NCI-H446 (cell line): ENCODE measurements at regions not wholly inside any gene's neighbourhood (a gene's known extent, or its start where the extent isn't known, plus 50 kb on each side); places are given as distances from the start of the nearest gene placed in this dataset.
A peak's percentile ranks its signal among the peaks of the same experiment; 100 is the strongest.

ENCODE experiments used
- DNase-seq, 2 experiments: peaks; one replicate each; lab custom pipeline; 2025; lab: John Stamatoyannopoulos, UW

DNA sequence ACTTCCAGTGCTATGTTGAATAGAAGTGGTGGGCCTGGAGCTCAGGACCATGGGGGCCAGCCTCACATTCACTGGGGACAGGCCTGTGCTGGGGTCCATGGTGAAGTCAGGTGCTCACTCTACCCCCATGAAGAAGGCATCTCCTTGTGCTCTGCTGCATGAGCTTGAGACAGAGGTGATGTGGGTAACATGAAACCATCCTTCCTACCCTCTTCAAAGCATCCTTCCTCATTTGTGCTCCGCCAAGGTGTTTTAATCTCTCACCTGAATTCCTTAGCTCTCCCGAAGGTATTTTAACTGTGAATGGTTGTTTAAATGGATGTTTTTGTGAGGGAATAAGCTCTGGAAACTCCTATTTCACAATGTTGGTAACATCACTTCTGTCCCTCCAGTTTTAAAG is 209.6 kb upstream of the PCSK2 start:
- no peak for DNase-seq

DNA sequence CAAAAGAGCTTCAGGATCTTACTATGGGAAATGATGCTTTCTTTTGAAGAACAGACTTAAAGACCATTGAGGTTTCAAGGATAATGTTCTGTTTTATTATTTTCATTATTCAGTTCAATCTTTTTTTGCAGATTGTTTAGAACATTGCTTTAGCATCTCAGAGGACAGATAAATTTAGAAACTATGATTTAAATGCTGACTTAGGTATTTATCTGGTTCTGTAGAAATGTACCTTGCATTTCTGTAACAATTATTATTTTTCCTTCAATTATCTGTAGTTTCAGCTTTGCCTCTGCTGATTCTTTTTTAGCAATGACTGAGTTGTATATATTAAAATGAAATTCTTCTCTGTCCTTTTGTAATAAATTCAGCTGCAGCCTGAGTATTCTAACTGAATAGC is 205.4 kb upstream of the PCSK2 start:
- no peak for DNase-seq

DNA sequence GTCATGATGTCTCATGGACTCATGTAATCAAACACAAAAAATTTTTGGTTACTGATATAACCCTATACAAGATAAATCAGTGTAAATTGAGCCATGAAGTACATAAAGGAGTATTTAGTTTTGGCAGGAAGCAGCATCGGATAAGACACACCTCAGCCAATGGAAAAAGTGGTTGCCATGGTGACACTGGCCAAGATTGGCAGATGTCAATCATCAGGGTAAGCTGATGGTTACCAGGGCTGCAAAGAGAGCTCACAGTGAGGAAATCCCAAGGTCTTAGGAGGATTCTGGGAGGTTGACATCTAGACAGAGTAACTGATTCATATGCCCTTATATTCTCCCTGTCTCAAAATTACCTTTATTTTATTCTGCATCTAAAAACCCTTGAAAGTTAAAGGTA is 203.8 kb upstream of the PCSK2 start:
- no peak for DNase-seq

DNA sequence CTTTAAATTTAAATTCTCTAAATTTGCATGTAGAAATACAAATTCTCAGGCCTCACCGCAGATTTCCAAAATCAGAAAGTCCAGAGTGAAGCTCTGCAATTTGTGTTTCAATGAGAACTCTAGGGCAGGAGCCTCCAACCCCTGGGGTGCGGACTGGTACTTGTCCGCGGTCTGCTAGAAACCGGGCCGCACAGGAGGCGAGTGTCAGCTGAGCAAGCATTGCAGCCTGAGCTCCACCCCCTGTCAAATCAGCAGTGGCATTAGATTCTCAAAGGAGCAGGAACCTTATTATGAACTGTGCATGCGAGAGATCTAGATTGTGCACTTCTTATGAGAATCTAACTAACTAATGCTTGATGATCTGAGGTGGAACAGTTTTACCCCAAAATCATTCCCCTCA is 203.0 kb upstream of the PCSK2 start:
- no peak for DNase-seq

DNA sequence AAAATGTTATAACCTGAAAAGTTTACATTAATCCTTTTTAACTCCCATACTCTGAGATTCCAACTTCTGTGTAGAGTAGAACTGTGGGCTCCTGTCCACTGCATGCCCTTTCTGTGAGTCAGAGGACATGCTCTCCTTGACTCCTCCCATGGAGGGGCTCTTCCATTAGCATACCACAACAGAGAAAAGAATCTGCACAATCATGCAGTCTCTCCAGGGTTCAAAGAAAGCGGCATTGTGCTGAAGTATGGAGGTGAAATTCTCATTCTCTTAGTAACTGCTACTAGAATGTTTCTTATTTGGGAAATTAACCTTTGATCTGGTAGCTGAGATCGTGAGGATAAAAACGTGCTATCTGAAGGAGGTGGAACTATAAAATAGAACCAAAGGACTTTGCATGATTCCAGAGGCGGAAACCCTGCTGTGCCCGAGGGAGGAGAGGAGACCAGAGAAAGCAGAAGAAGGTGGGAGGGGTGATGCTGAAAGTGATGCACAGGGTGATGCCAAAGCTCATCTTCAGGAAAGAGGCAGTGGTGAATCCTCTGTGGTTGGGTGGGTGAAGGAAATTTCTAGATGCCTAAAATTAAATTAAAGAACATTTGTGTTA is 202.2 kb upstream of the PCSK2 start:
- DNase-seq: no peak

DNA sequence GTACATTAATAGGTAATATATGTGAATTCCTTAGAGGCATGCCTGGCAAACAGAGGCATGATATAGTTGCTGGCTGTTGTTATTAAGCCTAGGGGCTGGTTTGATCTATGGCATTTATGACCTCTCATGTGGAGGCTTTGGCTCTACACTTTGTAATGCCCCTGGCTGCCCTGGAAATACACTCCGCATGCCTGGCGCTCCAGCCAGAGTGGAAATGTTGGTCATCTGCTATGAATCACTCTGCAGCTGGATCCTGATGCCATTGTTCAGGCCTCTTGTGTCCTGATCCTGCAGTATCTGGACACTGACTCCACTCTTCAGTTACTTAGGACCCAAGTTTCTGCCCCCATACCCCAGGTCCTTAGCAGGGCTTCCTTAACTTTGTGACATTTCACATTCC is 200.5 kb upstream of the PCSK2 start:
- no peak for DNase-seq

DNA sequence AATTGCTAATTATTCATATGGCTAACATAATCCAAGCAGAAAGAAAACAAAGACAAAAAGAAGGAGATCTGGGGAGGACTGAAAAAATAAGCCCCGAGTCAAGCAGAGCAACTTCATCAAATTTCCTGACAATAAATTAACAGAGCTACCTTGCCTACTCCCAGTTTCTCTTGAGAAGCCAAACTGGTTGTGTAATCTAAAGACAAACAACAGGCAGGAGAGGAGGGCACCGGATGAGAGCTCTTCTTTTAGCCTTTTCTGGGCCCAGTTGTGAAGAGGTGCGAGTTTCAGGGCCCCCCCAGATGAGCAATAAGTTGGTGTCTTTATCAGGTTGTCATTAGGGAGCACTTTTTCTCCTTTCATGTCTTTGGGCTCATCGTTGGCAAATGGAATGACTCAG is 197.1 kb upstream of the PCSK2 start:
- DNase-seq: no peak

DNA sequence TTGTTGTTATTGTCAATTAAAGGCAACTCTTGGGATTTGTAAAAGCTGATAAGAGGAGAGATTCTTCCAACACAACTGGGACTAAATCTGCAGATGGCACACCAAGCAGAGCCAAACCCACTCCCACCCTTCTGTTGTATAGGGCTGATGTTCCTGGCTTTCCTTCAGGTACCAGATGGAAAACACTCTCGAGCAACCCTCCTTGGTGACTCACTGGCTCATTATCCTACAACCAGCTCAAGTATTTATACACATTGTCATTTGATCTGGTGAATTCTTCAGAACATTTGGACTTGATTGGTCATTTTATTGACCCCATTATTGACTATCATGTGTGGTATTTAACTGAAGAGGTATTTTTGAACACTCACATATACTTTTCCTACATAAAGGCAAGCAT is 190.3 kb upstream of the PCSK2 start:
- peak; percentile 86 to 95 for DNase-seq

DNA sequence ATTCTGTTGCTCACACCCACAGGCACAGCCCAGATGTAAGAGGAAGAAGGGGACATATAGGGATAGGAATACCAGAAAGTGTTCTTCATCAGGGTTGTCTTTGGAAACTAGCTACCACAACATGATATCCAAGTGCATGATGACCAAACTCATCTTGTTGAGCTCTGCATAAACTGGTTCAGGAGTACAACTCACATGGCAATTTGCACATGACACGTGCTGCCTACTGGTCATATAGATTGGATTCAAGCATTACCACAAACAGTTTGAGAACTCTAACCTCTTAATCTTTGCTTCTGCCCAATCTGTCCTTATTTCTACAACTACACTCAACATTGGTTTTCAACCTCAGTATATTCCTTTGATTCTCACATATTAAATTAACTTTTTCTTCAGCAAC is 184.7 kb upstream of the PCSK2 start:
- DNase-seq: no peak

DNA sequence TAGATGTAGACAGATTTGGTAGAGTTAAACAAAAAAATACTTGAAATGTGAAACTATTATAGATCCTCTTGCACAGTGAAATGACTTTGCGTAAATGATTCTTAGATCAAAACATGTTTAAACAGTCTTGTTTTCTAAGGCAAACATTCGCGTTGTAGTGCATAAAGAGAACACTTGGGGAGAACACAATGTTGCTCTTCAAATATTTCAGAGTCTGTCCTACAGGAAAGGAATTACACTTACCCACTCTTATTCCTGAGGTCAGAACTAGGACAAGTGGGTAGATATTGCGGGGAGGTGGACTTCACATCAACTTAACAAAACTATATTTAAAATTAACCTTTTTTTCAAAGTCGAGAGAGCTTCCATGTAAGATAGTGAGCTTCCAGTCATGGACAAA is 183.5 kb upstream of the PCSK2 start:
- DNase-seq: no peak

DNA sequence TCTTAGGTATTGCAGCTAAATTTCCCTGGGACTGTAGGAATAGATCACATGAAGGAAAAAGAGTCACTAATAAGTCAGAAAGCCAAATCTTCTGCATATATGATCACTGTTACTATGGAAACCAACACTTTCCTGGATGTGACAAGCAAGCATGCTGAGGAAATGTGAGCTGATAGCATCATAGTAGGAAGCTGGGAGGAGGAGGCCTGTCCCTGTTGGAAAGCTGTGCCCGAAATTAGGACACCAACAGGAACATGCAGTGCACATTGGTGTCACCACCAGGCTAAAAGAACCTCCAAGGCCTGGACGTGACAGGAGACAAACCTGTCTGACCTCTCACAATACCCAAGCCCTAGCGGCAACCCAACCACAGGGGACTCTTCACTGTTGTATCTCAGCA is 181.9 kb upstream of the PCSK2 start:
- peak in 1 of 2 experiments; percentile 11 for DNase-seq

DNA sequence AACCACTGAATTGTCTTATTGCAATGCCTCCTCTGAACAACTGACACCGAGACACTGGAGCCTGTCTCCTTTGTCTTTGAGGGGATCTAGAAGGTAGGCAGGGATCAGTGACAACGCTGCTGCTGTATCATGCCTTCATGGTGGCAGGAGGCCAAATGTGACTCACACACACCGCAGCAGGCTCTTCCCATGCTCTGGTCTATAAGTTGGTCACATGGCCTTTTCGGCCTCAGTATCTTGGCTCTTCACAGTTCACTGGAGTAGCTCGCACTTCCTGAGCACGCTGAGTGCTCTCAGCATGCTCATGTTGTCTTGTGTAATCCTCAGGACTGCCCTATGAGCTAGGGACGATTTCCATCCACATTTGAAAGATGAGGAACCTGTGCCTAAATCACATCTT is 167.4 kb upstream of the PCSK2 start:
- peak in 1 of 2 experiments; percentile 60 for DNase-seq

DNA sequence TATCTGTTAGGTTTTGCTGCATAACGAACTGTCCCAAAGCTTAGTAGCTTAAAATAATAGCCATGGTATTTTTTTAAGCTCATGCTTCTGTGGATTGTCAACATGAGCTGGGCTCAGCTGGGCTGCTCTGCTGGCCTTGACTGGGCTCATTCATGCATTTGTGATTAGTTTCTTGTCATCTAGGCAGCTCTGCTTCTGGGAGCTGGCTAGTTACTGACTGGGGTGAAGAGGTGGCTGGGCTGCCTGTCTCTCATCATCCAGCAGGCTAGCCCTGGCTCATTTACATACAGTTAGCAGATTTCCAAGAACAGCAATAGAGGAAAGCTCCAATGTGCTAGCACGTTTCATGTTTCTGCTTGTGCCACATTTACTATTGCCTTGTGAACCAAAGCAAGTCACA is 165.1 kb upstream of the PCSK2 start:
- DNase-seq: no peak

DNA sequence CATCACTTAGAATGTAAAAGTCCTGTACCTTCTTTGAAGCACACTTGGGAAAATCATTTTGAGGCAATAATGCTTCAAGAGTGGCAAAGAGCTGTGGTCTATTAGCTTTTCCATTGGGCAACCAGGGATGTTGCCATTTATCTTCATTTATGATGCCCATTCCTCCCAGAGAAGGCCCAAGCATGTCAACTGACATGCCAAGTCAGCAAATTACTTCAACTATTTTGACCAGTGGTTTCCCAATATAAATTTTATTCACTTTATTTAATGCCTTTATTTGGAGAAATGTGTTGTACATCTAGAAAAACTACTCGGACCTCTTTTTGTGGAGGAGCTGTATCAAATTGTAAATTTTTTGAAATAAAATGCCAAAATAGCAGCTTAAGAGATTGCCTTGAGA is 164.1 kb upstream of the PCSK2 start:
- DNase-seq: no peak

DNA sequence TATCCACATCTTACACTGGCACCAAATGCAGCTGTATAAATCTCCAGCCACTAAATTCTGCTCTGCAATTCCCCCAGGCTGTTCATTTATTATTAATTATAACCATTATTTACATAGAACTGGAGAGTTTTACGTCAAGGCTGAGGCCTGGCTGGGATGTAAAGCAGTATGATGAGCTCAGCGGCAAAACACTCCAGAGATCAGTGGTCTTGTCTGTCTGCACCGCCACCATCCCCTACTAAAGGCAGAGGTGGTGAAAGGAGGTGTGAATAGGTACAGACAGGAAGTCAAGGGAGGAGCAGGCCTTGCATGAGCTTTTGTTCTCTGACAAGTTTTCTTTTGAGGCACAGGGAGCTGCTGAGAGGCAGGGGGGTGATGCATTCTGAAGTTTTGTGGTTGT is 159.9 kb upstream of the PCSK2 start:
- no peak for DNase-seq

DNA sequence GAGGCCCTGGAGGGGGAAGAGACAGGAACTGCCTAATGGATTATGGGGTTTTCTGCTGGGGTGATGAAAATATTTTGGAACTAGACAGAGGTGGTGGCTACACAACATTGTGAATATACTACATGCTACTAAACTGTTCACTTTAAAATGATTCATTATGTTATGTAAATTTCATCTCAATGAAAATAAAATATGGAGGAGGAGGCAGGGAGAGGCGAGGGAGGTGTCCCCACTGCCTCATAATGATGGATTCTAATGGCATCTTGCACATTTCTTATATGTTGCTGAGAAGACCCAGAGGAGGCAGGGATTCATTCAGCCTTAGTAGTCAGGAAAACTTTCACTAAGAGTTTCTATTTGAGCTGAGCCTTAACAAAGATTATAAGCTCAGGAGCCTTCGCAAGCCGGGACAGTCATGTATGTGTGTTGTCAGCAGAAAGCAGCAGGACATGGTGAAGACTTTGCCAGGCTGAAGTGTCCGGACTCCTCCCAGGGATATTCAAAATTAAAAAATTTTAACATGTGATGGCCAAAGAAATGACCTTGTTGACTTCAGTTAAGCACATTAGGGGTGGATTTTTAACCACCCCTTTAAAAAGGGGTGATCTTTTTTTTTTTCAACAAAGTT is 158.6 kb upstream of the PCSK2 start:
- no peak for DNase-seq

DNA sequence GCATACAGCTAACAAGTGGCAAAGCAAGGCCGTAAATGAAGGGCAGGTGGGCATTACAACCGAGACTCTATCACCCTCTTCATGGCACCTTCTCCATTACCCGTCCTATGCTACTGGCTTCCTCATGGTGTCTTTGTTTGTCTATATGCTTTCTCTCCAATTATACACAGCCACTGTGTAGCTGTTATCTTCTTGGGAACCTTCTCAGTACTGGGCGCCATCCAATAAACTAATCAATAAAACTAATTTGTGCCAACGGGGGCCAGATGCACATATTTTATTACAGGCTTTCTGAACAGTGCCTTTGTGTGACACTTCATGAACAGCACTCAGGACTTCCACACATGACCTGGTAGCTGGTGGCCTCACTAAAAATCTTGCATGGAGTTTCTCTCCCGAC is 149.8 kb upstream of the PCSK2 start:
- peak in 1 of 2 experiments; percentile 66 for DNase-seq

DNA sequence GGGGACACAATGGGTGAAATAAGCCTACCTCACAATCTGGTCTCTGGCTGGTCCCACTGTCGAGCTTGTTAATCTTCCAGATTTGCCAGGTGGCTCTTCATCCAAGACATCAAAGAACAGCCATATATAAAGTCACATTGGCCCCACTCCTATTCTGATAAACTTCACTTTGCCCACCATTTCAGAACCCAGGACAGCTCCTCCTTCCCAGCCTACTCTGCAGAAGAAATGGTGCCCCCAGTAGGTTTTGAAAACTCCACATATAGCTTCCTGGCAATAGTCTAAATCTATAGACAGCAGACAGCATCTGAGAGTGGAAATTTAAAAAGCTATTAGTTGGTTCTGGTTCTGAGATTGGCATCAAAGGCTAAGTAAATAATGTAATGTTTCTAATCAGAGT is 143.1 kb upstream of the PCSK2 start:
- DNase-seq: no peak

DNA sequence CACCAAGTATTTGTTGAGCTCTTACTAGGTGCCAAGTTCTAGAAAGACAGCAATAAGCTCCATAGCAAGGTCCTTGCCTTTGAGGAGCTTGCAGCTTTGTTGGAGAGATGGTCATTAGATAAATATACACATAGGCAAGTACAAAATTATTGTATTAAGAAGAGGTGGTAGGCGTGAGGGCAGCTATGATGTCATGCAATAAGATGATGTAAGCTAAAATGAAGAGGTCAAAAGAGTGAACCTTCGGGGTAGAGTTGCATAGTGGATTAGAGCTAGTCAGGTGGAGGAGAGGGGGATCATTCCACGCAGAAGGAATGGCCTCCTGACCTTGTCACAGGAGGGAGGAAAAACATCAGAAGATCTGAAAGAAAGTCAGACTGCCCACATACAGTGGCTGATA is 141.9 kb upstream of the PCSK2 start:
- no peak for DNase-seq

DNA sequence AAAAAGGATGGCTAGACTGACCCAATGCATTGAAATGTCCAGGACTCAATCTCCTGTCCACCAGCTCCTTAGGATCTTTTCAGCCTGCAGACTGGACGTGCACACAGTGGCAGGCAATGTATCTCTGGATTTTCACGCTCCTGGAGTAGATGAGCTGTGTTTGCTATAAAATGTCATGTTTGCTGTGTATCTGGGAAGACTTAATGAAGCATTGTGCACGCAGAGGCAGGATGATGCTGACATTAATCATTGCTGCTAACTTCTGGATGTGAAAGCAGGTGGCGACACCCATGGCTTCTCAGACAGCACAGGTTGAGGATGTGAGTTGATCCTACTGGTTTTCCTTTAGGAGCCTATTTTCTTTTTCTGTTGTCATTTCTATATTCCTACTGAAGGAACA is 133.1 kb upstream of the PCSK2 start:
- DNase-seq: no peak

DNA sequence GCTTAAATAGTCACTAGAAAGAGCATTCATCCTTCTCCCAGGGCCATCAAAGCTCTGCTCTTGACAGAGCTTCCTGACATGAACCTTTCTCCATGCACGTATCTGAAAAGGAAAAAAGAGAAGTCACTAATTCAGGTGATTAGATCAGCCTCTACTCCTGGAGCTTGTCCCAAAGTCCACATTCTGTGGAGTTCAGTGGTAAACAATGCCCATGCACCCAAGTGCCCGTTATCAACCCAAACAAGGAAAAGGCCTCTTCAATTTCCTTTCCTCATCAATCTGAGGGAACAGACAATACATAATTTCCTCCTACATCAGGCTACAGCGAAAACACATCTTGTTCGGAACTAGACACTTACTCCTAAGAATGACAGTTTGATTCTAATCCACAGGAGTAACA is 129.2 kb upstream of the PCSK2 start:
- no peak for DNase-seq

DNA sequence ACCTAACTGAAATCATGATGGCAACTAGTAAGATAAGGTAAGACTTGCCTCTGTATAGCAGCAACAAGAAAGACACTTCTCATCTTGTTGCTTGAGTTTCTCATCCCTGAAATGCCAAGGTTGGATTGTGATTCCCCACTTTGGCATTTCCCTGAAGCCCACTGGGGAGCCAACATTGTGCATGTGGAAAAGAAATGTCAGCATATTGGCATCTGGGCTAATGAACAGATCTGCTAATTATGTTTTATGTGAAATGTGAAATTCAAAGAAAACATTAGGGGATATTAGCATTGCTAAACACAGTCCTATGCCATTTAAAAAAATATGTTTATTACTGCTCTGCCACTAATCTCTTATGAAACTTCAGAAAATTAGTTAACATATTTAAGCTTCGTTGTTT is 126.3 kb upstream of the PCSK2 start:
- DNase-seq: no peak

DNA sequence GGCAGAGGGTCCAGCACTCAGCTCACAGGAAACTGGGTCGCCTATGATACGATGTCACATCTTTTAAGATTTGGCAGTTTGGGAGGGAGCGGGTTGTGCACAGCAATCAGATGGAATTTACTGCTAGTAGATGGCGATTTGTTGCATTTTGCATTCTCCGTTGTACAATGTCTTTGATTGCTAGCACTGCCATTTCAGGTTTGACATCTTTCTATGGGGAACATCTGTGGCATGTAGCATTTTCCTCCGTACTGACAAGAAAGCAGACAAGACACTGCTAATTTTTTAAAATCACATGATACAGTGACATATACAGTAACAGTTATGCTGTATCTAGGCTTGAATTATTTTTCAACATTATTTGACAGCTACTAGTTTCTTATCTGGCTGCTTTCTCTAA is 119.7 kb upstream of the PCSK2 start:
- DNase-seq: no peak

DNA sequence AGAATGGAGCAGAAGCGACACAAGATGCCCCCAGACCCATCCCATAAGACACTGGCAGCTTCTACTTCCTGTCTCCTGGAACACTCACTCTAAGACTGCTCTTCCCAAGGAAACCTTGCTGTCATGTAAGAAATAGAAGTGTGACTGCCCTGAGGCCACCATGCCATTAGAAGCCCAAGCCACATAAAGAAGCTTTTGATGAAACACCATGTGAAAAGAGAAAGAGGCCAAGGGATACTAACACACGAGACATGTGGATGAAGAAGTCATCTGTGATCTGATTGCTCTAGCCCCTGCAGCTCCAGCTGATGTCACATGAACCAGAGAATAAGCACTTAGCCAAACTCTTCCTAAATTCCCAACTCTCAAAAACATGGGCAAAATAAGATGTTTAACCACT is 117.9 kb upstream of the PCSK2 start:
- no peak for DNase-seq
